ENCODE measurements at regions not wholly inside any gene's neighbourhood (a gene's known extent, or its start where the extent isn't known, plus 50 kb on each side); places are given as distances from the start of the nearest gene placed in this dataset.

GRCh38 chr9:117903453-117903852 lies 199.2 kb downstream of the TLR4 start:
- Histone ChIP-seq H3K27me3 (replicated peaks; ENCODE audit: control insufficient read depth, insufficient read depth, low read length) (no peaks in the 10 kb centered on the region), H3K9me3 (no peaks in the 10 kb centered on the region), H3K4me3 (ENCODE audit: low read depth, low read length) (no peak overlapping the region), H3K36me3 (ENCODE audit: control insufficient read depth, insufficient read depth, low read length) (no peaks in the 10 kb centered on the region), H3K4me1 (no peaks in the 10 kb centered on the region)
- ChIA-PET POLR2A (no interaction called here), CTCF (no interaction called here)
- TF ChIP-seq, protein P1, sequence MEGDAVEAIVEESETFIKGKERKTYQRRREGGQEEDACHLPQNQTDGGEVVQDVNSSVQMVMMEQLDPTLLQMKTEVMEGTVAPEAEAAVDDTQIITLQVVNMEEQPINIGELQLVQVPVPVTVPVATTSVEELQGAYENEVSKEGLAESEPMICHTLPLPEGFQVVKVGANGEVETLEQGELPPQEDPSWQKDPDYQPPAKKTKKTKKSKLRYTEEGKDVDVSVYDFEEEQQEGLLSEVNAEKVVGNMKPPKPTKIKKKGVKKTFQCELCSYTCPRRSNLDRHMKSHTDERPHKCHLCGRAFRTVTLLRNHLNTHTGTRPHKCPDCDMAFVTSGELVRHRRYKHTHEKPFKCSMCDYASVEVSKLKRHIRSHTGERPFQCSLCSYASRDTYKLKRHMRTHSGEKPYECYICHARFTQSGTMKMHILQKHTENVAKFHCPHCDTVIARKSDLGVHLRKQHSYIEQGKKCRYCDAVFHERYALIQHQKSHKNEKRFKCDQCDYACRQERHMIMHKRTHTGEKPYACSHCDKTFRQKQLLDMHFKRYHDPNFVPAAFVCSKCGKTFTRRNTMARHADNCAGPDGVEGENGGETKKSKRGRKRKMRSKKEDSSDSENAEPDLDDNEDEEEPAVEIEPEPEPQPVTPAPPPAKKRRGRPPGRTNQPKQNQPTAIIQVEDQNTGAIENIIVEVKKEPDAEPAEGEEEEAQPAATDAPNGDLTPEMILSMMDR (IDR thresholded peaks at IDR 0.05; ENCODE audit: insufficient read depth in 1 of 2, low read depth in 1 of 2, low read length in 1 of 2, severe bottlenecking in 1 of 2, unreplicated experiment in 1 of 2) = no peak
- H3K9me3 Mint-ChIP-seq (ENCODE audit: unreplicated experiment) = peaks cover 19% of the 10 kb centered on the region
- no peaks in the 10 kb centered on the region for H3K36me3 Mint-ChIP-seq (ENCODE audit: insufficient read depth, unreplicated experiment)
- H3K27ac Mint-ChIP-seq (ENCODE audit: unreplicated experiment) = no peak overlapping the region
- no TSS peak for BruUV-seq (replicated peaks)
- no peak overlapping the region for H3K4me3 Mint-ChIP-seq (ENCODE audit: unreplicated experiment)
- H3K4me1 Mint-ChIP-seq (ENCODE audit: low read depth, unreplicated experiment) = no peaks in the 10 kb centered on the region
- intact Hi-C loops (cut with micrococcal nuclease; ENCODE audit: unreplicated experiment) = no loop called here
- DNase-seq = no peak
- no peaks in the 10 kb centered on the region for H3K27me3 Mint-ChIP-seq (ENCODE audit: insufficient read depth, unreplicated experiment)

GRCh38 chr9:117906763-117907162 lies 202.6 kb downstream of the TLR4 start:
- no peak for DNase-seq
- no peaks in the 10 kb centered on the region for H3K27me3 Mint-ChIP-seq (ENCODE audit: insufficient read depth, unreplicated experiment)
- intact Hi-C loops (cut with micrococcal nuclease; ENCODE audit: unreplicated experiment) = no loop called here
- no TSS peak for BruUV-seq (replicated peaks)
- H3K27ac Mint-ChIP-seq (ENCODE audit: unreplicated experiment) = no peak overlapping the region
- no peaks in the 10 kb centered on the region for H3K36me3 Mint-ChIP-seq (ENCODE audit: insufficient read depth, unreplicated experiment)
- H3K9me3 Mint-ChIP-seq (ENCODE audit: unreplicated experiment) = peaks cover 35% of the 10 kb centered on the region
- H3K4me1 ChIP-seq = no peaks in the 10 kb centered on the region
- POLR2A ChIA-PET = no interaction called here
- H3K4me3 ChIP-seq (ENCODE audit: low read depth, low read length) = no peak overlapping the region
- no peaks in the 10 kb centered on the region for H3K27me3 ChIP-seq (replicated peaks; ENCODE audit: control insufficient read depth, insufficient read depth, low read length)
- H3K9me3 ChIP-seq = no peaks in the 10 kb centered on the region
- H3K4me3 Mint-ChIP-seq (ENCODE audit: unreplicated experiment) = no peak overlapping the region
- no peaks in the 10 kb centered on the region for H3K4me1 Mint-ChIP-seq (ENCODE audit: low read depth, unreplicated experiment)
- TF ChIP-seq, protein P1 (IDR thresholded peaks at IDR 0.05; ENCODE audit: insufficient read depth in 1 of 2, low read depth in 1 of 2, low read length in 1 of 2, severe bottlenecking in 1 of 2, unreplicated experiment in 1 of 2) = no peak
- CTCF ChIA-PET = no interaction called here
- H3K36me3 ChIP-seq (ENCODE audit: control insufficient read depth, insufficient read depth, low read length) = no peaks in the 10 kb centered on the region

DNA sequence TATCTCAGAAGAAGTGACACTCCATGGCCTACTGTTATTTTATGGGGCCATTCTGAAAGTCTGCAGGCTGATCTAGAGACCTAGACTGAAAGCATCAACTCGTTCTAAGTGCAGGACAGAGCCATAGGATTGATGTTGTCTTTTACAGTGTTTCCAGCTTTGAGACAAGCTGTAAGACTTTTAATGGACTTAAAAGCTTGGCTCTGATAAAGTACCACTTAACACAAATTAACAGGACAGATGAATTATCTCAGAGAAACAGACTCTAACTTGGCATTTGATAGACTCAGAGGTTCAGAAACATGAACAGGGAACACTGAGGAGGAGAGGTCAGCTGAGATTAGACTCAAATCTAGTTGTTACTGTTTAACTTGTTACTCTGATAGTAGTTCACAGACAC lies 203.2 kb downstream of the TLR4 start:
- Mint-ChIP-seq H3K27ac (ENCODE audit: unreplicated experiment) (no peak overlapping the region), H3K4me3 (ENCODE audit: unreplicated experiment) (no peak overlapping the region), H3K36me3 (ENCODE audit: insufficient read depth, unreplicated experiment) (no peaks in the 10 kb centered on the region), H3K27me3 (ENCODE audit: insufficient read depth, unreplicated experiment) (no peaks in the 10 kb centered on the region), H3K9me3 (ENCODE audit: unreplicated experiment) (peaks cover 36% of the 10 kb centered on the region), H3K4me1 (ENCODE audit: low read depth, unreplicated experiment) (no peaks in the 10 kb centered on the region)
- no peak for DNase-seq
- Histone ChIP-seq H3K36me3 (ENCODE audit: control insufficient read depth, insufficient read depth, low read length) (no peaks in the 10 kb centered on the region), H3K4me3 (ENCODE audit: low read depth, low read length) (no peak overlapping the region), H3K9me3 (no peaks in the 10 kb centered on the region), H3K4me1 (no peaks in the 10 kb centered on the region), H3K27me3 (replicated peaks; ENCODE audit: control insufficient read depth, insufficient read depth, low read length) (no peaks in the 10 kb centered on the region)
- ChIA-PET CTCF (no interaction called here), POLR2A (no interaction called here)
- TF ChIP-seq, protein P1 (IDR thresholded peaks at IDR 0.05; ENCODE audit: insufficient read depth in 1 of 2, low read depth in 1 of 2, low read length in 1 of 2, severe bottlenecking in 1 of 2, unreplicated experiment in 1 of 2) = no peak
- BruUV-seq (replicated peaks) = no TSS peak
- intact Hi-C loops (cut with micrococcal nuclease; ENCODE audit: unreplicated experiment) = no loop called here

Measured in Caco-2 (cell line).